CD4-positive, alpha-beta T cell treated with Interleukin-12 subunit alpha and Interleukin-12 subunit beta, for 1 hour (primary cell): ENCODE measurements at regions not wholly inside any gene's neighbourhood (a gene's known extent, or its start where the extent isn't known, plus 50 kb on each side); places are given as distances from the start of the nearest gene placed in this dataset.
A peak's percentile ranks its signal among the peaks of the same experiment; 100 is the strongest.

ENCODE experiments used
- DNase-seq: peaks from one replicate; pipeline ENCODE4 v3.0.0-alpha.2; 2020

GRCh38 chr11:105229257-105229656, 89.7 kb upstream of the CARD18 start:
- no peak for DNase-seq

DNA sequence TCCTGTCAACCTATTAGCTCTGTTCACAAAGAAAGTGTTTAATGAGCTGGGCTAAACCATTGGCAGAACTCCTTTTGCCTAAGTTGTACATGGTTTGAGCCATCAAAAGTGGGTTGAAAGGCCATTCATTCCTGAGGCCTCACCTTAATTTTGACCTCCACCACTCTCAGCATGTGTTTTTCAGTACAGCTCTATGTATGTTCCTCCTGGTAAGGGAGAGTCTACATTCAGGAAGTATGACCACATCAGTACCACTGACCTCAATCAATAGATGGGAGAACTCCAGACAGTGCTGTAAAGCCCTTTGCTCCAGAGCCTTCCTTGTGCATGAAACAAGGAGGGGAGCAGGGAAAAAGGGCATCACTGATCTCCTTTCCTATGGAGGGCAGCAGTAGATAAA, 87.8 kb upstream of the CARD18 start:
- DNase-seq, result no peak

DNA sequence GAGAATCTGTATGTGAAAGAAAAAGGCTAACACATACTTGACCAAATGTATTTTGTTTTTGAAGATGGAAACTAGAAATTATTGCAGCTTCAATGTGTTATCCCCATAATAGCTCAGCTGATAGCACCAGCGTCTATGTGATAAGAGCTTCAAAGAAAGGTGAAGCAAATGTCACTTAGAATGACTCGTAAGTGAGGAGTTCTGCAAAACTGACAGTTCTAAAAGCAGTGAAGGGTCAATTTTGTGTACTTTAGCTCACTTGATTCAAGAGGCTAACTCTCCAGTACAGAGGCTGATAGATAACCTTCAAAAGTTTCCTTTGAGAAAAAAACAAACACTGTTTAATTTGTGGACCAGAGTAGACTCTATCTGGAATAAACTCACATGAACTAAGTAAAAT, 87.2 kb upstream of the CARD18 start:
- no peak for DNase-seq

- DNase-seq, result no peak
Observed at GRCh38 chr11:105226091-105226490, 86.5 kb upstream of the CARD18 start.

- DNase-seq, result no peak
Observed at GRCh38 chr11:105224482-105225253, 85.1 kb upstream of the CARD18 start.

DNA sequence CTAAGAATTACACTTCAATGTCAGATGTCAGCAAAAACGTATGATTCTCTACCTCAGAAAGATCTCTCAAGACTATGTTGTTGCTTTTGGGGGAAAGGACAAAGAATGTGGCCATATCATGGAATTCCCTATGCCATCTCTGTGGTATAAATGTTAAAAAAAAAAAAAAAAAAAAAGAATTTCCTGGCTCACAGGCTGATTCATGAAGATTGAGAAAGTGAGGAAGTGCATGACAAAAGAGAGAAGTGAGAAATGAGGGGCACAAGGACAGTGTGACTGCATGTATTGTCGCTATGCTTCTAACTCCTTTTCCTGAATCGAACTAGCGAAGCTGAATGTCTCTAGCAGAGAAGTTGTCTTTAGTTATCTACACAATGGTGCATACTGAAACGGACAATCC, 80.6 kb upstream of the CARD18 start:
- no peak for DNase-seq

- DNase-seq, result no peak
Observed at GRCh38 chr11:105219670-105220069, 80.1 kb upstream of the CARD18 start.

GRCh38 chr11:105219269-105219668, 79.7 kb upstream of the CARD18 start:
- DNase-seq, result no peak

DNA sequence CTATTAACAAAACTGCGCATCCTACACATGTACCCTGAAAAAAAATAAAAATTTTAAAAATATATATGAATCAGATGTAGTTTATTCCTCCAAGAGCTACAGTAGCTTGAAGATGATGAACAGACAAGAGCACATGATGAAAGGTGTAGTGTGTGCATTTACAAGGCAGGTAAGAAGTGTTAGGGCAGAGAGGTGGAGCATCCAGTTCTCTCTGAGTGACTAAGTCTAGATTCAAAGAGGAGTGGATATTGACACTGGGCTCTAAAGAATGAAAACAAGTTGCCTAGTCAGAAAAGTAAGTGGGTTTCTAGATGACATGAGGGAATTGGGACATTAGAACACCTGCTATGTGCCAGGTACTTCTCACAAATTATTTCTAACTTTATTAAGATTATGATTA, 76.0 kb upstream of the CARD18 start:
- no peak for DNase-seq

GRCh38 chr11:105211806-105212554, 72.4 kb upstream of the CARD18 start:
- DNase-seq, result no peak

GRCh38 chr11:105208019-105208418, 68.5 kb upstream of the CARD18 start:
- DNase-seq, result no peak

DNA sequence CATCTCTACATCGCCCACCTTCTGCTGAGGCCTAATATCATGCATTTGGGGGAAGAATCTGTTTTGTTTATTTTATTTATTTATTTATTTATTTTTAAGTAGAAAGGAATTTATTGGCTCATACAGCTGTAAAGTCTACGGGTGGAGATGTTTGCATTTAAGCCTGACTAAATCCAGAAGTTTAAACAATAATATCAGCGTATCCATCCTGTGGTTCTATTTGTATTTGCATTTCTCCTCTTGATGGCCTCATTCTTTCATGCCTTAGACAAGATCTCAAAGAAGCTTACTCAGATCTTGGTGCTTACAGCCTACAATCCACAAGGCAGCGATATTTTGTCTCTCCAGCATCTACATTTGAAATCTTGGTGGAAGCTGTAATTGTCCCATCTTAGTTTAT, 67.1 kb upstream of the CARD18 start:
- DNase-seq, result no peak

DNA sequence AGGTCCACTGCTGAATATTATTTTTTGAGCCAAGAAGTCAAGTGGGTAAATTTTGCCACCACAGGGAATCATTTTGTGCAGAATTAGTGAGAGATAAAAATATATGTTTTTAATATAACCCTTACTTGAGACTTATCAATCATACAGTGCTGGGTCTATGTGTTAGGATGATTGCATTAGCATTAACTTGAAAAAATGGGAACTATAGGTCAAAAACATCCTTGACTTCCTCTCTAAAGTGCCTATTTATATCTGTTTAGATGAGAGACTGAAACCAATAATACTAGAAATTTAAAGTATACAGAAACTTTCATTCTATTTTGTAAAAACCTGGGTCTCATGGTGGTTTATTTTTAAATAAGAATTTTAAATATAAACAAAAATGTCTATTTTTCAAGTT, 65.1 kb upstream of the CARD18 start:
- DNase-seq, result no peak

GRCh38 chr11:105203569-105204240, 64.1 kb upstream of the CARD18 start:
- no peak for DNase-seq

GRCh38 chr11:105202844-105203548, 63.4 kb upstream of the CARD18 start:
- DNase-seq, result peak; percentile 21

DNA sequence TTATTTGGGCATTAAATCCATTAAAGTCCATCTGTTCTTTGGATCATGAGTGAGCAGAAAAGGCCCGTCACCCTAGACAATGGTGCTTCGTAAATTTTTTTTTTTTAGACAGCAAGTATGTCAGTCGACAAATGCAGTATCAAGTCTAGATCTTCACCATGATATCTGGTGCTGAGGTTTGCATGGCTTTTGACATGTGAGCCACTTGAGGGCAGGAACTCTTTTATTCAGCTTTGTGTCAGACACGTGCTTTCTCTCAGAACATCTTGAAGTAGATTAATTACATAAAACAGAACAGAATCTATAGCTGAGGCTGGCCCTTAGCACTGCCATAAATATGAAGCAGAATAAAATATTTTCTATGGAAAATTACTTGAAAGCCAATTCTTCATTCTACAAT, 62.9 kb upstream of the CARD18 start:
- peak; percentile 8 for DNase-seq

DNA sequence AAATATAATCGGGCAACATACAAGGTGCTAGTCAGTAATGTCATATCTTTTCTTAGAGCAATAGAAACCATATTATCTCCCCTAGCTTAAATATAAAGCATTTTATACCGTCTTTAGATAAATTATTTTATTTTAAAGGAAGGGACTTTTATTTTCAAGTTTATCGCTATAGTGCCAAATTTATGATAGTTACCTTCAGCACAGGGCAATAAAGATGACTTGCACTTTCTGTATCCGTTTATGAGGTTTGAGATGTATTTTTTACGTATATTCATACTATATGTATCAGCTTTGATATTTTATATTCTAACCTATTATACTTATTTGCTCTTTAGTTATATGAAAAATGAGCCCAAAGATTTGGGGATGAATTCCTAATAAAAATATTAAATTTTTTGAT, 61.6 kb upstream of the CARD18 start:
- no peak for DNase-seq

- DNase-seq, result no peak
Observed at GRCh38 chr11:105197071-105197815, 57.7 kb upstream of the CARD18 start.

DNA sequence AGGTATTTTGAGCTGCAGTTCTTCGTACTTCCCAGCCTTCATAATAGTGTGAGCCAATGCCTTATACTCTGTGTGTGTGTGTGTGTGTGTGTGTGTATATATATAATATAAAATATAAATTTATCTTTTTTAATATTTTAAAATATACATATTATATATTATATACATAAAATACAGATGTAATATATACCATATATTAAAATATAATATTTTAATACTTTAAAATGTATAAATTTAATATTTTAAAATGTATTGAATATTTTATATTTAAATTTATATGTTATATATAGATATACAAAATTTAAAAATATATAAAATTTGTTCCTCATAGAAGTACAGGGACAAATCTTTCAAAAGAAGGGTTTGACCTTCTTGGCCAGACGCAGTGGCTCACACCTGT, 53.7 kb upstream of the CARD18 start:
- DNase-seq, result no peak

GRCh38 chr11:105192115-105192514, 52.5 kb upstream of the CARD18 start:
- no peak for DNase-seq

- DNase-seq, result no peak
Observed at GRCh38 chr11:105189581-105189980, 50.0 kb upstream of the CARD18 start.
